Prostate gland (tissue), 2 donors: ENCODE measurements at regions not wholly inside any gene's neighbourhood (a gene's known extent, or its start where the extent isn't known, plus 50 kb on each side); places are given as distances from the start of the nearest gene placed in this dataset.

Experiments
- CTCF ChIP-seq, 4 experiments: fragments of 200-600 bp in 2 of 4; fragments of 450-650 bp in 2 of 4; sonication (generic) in 2 of 4; IDR thresholded peaks; 1 replicate in 3 of 4; 2 replicates in 1 of 4; pipeline ENCODE4 v1.5.1; 2016 to 2019; ENCODE audit warnings: antibody characterized with exemption in 4 of 4, mild to moderate bottlenecking in 2 of 4, moderate library complexity in 2 of 4
- POLR2A ChIP-seq: fragments of 450-650 bp; IDR thresholded peaks from one replicate; pipeline ENCODE4 v1.6.1; 2016; ENCODE audit warnings: antibody characterized with exemption, mild to moderate bottlenecking

GRCh38 chr21:29486306-29486807 is 187.6 kb downstream of the BACH1 start:
- TF ChIP-seq CTCF (IDR thresholded peaks at IDR 0.05) (no peak), POLR2A (no peak)
